SK-N-MC (cell line): ENCODE measurements at regions not wholly inside any gene's neighbourhood (a gene's known extent, or its start where the extent isn't known, plus 50 kb on each side); places are given as distances from the start of the nearest gene placed in this dataset.
A peak's percentile ranks its signal among the peaks of the same experiment; 100 is the strongest.

Experiments used
- DNase-seq: peaks from one replicate; pipeline ENCODE4 v3.0.0-alpha.2; 2011; ENCODE audit warnings: low read depth, low spot score
- H3K27ac ChIP-seq: fragments of 200-600 bp; sonication (generic); 2 replicates; pipeline ENCODE4 v1.5.1; 2016; ENCODE audit warnings: mixed run types
- H3K36me3 ChIP-seq: fragments of 200-600 bp; sonication (generic); 2 replicates; pipeline ENCODE4 v1.6.1; 2017; ENCODE audit warnings: antibody characterized with exemption, low read length, mixed read lengths; ENCODE audit not compliant: insufficient read depth
- H3K4me3 ChIP-seq: fragments of 200-600 bp; sonication (generic); 2 replicates; pipeline ENCODE4 v1.5.1; 2016
- H3K9ac ChIP-seq: fragments of 200-600 bp; sonication (generic); 2 replicates; pipeline ENCODE4 v1.8.0; 2017; ENCODE audit warnings: mixed run types, mixed read lengths; ENCODE audit not compliant: insufficient read length
- H3K9me3 ChIP-seq: fragments of 200-600 bp; sonication (generic); 2 replicates; pipeline ENCODE4 v1.6.1; 2017; ENCODE audit warnings: low read depth, mild to moderate bottlenecking, antibody characterized with exemption, low read length, moderate library complexity, mixed read lengths
- EZH2 ChIP-seq: fragments of 200-600 bp; sonication (generic); IDR thresholded peaks from one replicate; pipeline ENCODE4 v1.6.1; 2017; ENCODE audit warnings: antibody characterized with exemption
- FOXP2 ChIP-seq: optimal IDR thresholded peaks from 2 replicates; pipeline ENCODE3; 2011; ENCODE audit warnings: mild to moderate bottlenecking, moderate library complexity; ENCODE audit not compliant: insufficient read depth; ENCODE audit errors: extremely low read length, control extremely low read depth
- POLR2AphosphoS5 ChIP-seq: IDR thresholded peaks from 2 replicates; pipeline ENCODE4 v1.6.1; 2012; ENCODE audit warnings: mild to moderate bottlenecking, low read depth, low read length, borderline replicate concordance

DNA sequence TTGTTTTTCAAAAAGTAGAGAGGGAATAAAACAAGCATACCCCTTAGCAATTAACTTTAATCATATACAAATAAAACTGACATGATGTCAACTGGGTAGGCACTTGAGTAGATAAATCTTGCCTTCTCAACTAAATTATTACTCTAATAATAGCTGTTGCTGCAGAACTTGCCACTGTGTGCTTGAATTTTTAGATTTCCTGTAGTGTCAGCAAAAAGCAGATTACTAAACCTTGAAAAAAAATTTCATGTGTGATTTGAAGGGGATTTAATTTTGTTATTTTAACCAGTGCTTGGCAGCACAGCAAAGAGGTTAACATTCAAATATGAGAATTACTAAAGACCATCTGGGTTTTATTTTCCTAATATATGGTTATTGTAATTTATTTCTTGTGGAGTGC is 438.3 kb upstream of the SPANXN1 start:
- no peaks in the 10 kb centered on the region; the same call in 1 of the 2 replicates for H3K9me3 ChIP-seq
- TF ChIP-seq POLR2AphosphoS5: peak; percentile 40; the same call in 1 of the 2 replicates
- TF ChIP-seq EZH2: no peak

DNA sequence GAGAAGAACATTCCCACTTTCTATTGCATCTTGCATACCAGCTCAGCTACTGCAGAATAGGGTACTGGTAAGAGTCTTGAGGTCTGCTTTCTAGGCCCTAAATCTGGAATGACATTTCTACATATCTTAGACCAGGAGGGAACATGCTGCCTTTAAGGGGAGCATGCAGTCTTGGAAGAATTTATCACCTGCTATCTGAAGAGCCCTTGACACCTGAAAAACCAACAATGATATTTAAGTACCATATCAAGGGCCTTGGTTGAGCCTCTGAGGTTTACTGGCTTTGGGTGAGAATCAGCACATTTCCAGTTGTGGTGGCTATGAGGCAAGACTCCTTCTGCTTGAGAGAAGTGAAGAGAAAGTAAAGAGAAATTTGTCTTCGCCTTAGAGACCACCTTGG is 436.8 kb upstream of the SPANXN1 start:
- Histone ChIP-seq H3K27ac (no peak overlapping the region), H3K36me3 (no peaks in the 10 kb centered on the region), H3K9me3 (no peaks in the 10 kb centered on the region; the same call in 1 of the 2 replicates), H3K9ac (no peak overlapping the region), H3K4me3 (no peak overlapping the region)
- no peak for TF ChIP-seq EZH2
- TF ChIP-seq POLR2AphosphoS5: no peak
- TF ChIP-seq FOXP2: no peak
- no peak for DNase-seq

More for the DNA sequence above, 438.3 kb upstream of the SPANXN1 start:
- peak; percentile 42 for DNase-seq
- Histone ChIP-seq H3K9ac (no peak overlapping the region), H3K4me3 (no peak overlapping the region), H3K27ac (peak overlapping the region; percentile 72; the same call in 1 of the 2 replicates), H3K36me3 (no peaks in the 10 kb centered on the region)

DNA sequence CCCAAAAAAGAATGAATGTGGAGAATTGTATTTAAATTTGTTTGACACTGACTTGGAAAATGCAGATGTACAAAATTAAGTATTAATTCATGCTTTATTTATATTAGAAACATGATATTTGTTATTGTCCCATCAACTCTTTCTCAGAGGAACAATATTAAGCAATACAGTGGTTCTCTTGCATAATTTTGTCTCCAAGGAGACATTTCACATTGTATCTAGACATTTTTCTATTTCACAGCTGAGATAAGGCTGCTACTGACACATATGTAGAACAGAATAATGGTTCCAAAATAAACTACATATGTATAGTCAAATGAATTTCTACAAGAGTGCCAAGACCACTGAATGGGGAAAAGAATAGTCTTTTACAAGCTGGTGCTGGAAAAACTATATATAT is 427.9 kb upstream of the SPANXN1 start:
- no peak for DNase-seq
- no peaks in the 10 kb centered on the region for H3K9me3 ChIP-seq
- no peaks in the 10 kb centered on the region for H3K36me3 ChIP-seq
- H3K9ac ChIP-seq: no peak overlapping the region
- no peak overlapping the region for H3K4me3 ChIP-seq
- H3K27ac ChIP-seq: no peak overlapping the region
- no peak for TF ChIP-seq POLR2AphosphoS5
- no peak for TF ChIP-seq EZH2
- TF ChIP-seq FOXP2: no peak

DNA sequence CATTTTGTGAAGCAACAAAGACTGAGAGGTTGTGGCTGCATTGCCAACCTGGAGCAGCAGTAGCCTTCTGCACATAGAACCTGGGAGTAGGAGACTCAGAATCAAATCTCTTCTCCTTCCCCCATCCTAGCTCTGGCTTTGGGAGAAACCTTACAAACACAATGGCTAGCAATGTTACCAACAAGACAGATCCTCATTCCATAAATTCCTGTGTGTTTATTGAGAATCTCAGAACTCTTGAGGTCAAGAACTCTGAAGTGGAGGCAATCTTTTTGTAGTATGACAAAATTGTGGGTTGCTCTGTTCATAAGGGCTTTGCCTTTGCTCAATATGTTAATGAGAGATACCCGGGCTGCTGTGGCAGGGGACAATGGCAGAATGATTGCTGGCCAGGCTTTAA is 406.7 kb upstream of the SPANXN1 start:
- TF ChIP-seq POLR2AphosphoS5 (no peak), FOXP2 (no peak)
- Histone ChIP-seq H3K9me3 (no peaks in the 10 kb centered on the region), H3K9ac (no peak overlapping the region), H3K27ac (no peak overlapping the region), H3K36me3 (no peaks in the 10 kb centered on the region), H3K4me3 (no peak overlapping the region)
- DNase-seq: no peak

DNA sequence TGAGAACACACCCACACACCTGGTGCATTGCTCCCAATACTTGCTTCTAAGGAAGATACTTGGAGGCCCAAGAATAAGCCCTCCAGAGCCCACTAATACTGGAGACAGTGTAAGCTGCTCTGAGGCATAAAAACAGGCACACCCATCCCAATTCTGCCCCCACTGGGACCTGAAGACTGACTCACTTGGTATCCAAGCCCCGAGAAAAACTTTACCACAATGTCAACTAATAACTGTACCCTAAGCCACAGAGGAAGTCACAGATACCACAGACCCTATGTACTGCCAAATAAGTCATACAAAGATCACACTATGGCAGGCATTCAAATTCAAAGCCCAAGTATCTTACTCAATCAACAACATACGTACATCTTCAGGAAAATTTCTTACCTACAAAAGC is 398.2 kb upstream of the SPANXN1 start:
- H3K9me3 ChIP-seq: no peaks in the 10 kb centered on the region
- TF ChIP-seq POLR2AphosphoS5: no peak
- no peak for TF ChIP-seq EZH2
- TF ChIP-seq FOXP2: no peak
- H3K4me3 ChIP-seq: no peak overlapping the region
- no peaks in the 10 kb centered on the region for H3K36me3 ChIP-seq
- H3K9ac ChIP-seq: no peak overlapping the region
- no peak overlapping the region for H3K27ac ChIP-seq
- no peak for DNase-seq

DNA sequence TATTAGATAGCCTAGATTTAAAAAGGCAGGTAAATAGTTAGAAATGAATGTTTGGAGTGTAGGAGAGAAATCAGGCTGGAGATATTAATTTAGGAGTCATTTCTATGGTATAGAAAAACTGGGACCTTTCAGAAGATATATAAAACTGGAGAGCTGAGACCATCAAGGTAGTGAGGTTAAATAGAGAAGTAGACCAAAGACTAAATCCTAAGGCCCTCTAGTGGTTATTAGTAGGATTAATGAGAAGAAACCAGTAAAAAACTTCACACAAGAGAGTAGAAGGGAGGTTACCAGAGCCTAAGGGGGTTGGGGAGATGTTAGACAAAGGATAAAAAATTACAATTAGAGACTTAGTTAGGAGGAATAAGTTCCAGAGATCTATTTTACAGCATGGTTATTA is 351.0 kb upstream of the SPANXN1 start:
- no peaks in the 10 kb centered on the region for H3K9me3 ChIP-seq
- peak; percentile 8 for DNase-seq

DNA sequence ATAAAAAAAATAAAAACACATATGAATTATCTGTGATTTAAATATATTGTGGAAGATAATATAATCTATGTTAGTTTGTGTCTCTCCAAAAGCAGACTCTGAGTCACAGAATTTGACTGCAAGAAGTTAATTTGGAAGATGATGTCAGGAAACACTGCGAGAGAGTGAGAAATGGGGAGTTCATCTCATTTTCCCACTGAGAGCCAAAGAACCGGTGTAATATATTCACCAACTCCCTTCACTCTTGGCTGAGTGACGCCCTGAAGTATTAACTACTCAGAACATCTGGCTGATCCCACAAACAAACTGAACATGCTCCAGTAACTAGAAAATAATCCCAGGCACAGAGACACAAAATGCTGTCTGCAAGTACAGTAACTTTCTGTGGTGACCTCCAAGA is 345.8 kb upstream of the SPANXN1 start:
- TF ChIP-seq POLR2AphosphoS5: no peak
- no peak for TF ChIP-seq FOXP2
- Histone ChIP-seq H3K27ac (no peak overlapping the region), H3K36me3 (no peaks in the 10 kb centered on the region), H3K4me3 (no peak overlapping the region), H3K9ac (no peak overlapping the region), H3K9me3 (no peaks in the 10 kb centered on the region)
- DNase-seq: no peak

More for the DNA sequence above, 351.0 kb upstream of the SPANXN1 start:
- Histone ChIP-seq H3K4me3 (no peak overlapping the region), H3K27ac (no peak overlapping the region), H3K9ac (no peak overlapping the region), H3K36me3 (no peaks in the 10 kb centered on the region)
- no peak for TF ChIP-seq POLR2AphosphoS5
- no peak for TF ChIP-seq EZH2
- TF ChIP-seq FOXP2: no peak

DNA sequence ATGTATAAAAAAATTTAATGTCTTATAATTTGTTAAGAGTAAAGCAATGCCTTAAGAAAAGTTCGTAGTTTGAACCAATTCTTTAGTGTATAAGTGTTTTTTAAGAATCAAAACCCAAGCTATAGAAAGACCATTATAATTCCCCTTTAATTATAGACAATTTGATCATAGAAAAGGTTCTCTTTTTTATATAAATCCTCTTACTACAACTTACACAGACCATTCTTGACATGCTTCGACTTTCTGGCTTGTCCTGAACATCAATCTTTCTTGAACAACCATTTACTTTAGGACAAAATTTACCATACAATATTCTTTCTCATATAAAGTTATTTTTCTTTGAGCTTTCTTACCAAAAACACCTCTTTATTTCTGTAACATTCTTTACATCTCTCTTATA is 330.5 kb upstream of the SPANXN1 start:
- no peak for DNase-seq
- Histone ChIP-seq H3K9ac (no peak overlapping the region), H3K9me3 (no peaks in the 10 kb centered on the region), H3K36me3 (no peaks in the 10 kb centered on the region), H3K27ac (no peak overlapping the region), H3K4me3 (no peak overlapping the region)
- no peak for TF ChIP-seq POLR2AphosphoS5
- no peak for TF ChIP-seq FOXP2
- TF ChIP-seq EZH2: no peak

DNA sequence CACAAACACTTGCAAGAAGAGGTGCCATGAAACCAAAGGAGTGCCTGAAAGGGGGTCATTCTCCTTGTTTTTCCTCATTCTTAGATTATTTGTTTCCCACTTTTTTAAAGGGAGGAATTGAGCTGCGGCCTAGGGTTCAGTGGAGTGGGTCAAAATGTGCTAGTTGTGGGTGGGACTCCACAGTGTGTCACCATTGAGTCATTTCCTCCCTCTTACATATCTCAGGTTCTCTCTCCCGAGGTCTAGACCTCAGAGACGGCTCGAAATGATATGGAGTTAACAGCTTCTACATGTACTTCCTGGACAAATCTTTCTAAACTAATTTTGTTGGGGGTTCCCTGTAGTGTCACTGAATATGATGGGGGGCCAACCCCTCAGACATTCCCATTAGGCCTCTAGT is 328.4 kb upstream of the SPANXN1 start:
- no peaks in the 10 kb centered on the region for H3K36me3 ChIP-seq
- DNase-seq: no peak
- H3K9ac ChIP-seq: no peak overlapping the region
- TF ChIP-seq EZH2 (no peak), FOXP2 (no peak), POLR2AphosphoS5 (no peak)
- no peak overlapping the region for H3K4me3 ChIP-seq
- no peak overlapping the region for H3K27ac ChIP-seq
- H3K9me3 ChIP-seq: no peaks in the 10 kb centered on the region
